ENCODE measurements at regions not wholly inside any gene's neighbourhood (a gene's known extent, or its start where the extent isn't known, plus 50 kb on each side); places are given as distances from the start of the nearest gene placed in this dataset.

DNA sequence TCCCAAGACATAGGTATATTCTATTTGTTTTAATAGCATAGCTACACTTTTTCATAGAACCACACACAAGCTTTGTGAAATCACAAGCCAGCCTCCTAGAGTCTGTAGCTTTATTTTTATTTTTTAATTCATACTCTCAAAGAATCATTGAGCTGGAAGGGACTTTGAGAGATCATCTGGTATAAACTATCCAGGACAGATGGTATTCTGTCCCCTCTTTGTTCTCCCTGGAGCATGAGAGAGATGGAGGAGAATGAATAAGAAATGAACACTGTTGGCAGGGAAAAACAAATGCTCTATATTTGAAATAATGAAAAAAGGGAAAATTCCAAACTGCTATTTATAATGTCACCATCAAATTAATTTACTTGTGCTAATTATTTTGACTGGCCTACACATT is 338.7 kb upstream of the IL12A start:
- TF ChIP-seq, protein P1, sequence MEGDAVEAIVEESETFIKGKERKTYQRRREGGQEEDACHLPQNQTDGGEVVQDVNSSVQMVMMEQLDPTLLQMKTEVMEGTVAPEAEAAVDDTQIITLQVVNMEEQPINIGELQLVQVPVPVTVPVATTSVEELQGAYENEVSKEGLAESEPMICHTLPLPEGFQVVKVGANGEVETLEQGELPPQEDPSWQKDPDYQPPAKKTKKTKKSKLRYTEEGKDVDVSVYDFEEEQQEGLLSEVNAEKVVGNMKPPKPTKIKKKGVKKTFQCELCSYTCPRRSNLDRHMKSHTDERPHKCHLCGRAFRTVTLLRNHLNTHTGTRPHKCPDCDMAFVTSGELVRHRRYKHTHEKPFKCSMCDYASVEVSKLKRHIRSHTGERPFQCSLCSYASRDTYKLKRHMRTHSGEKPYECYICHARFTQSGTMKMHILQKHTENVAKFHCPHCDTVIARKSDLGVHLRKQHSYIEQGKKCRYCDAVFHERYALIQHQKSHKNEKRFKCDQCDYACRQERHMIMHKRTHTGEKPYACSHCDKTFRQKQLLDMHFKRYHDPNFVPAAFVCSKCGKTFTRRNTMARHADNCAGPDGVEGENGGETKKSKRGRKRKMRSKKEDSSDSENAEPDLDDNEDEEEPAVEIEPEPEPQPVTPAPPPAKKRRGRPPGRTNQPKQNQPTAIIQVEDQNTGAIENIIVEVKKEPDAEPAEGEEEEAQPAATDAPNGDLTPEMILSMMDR (tag by site-specific recombination; IDR thresholded peaks at IDR 0.05): no peak
- TF ChIP-seq, protein P2, sequence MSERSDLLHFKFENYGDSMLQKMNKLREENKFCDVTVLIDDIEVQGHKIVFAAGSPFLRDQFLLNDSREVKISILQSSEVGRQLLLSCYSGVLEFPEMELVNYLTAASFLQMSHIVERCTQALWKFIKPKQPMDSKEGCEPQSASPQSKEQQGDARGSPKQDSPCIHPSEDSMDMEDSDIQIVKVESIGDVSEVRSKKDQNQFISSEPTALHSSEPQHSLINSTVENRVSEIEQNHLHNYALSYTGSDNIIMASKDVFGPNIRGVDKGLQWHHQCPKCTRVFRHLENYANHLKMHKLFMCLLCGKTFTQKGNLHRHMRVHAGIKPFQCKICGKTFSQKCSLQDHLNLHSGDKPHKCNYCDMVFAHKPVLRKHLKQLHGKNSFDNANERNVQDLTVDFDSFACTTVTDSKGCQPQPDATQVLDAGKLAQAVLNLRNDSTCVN (tag by site-specific recombination; optimal IDR thresholded peaks at IDR 0.05): no peak
- TF ChIP-seq ZNF146 (tag by site-specific recombination; IDR thresholded peaks at IDR 0.05): no peak
- no peak for TF ChIP-seq ZFP37 (tag by site-specific recombination; IDR thresholded peaks at IDR 0.05)
- TF ChIP-seq ZNF221 (tag by site-specific recombination; IDR thresholded peaks at IDR 0.05; ENCODE audit: borderline replicate concordance): no peak
- no peak for TF ChIP-seq ZBTB7A (tag by site-specific recombination; IDR thresholded peaks at IDR 0.05; ENCODE audit: low read depth)
- TF ChIP-seq KLF9 (tag by site-specific recombination; IDR thresholded peaks at IDR 0.05; ENCODE audit: low read depth): no peak
- TF ChIP-seq ZNF610 (tag by site-specific recombination; IDR thresholded peaks at IDR 0.05; ENCODE audit: borderline replicate concordance): no peak
- TF ChIP-seq ZNF600 (tag by site-specific recombination; IDR thresholded peaks at IDR 0.05): no peak
- no peak for TF ChIP-seq ZNF623 (tag by site-specific recombination; IDR thresholded peaks at IDR 0.05)

Data from HEK293 (cell line).